Colonic mucosa (tissue), 4 donors: ENCODE measurements at regions not wholly inside any gene's neighbourhood (a gene's known extent, or its start where the extent isn't known, plus 50 kb on each side); places are given as distances from the start of the nearest gene placed in this dataset.
A peak's percentile ranks its signal among the peaks of the same experiment; 100 is the strongest.

ENCODE experiments used
- DNase-seq: peaks from one replicate; pipeline ENCODE4 v3.0.0-alpha.2; 2020
- H3K27ac ChIP-seq: fragments of 200-600 bp; one replicate; pipeline ENCODE4 v1.8.0; 2021
- H3K27me3 ChIP-seq: fragments of 200-600 bp; one replicate; pipeline ENCODE4 v1.8.0; 2021
- H3K36me3 ChIP-seq: fragments of 200-600 bp; one replicate; pipeline ENCODE4 v1.8.0; 2021
- H3K4me1 ChIP-seq: fragments of 200-600 bp; one replicate; pipeline ENCODE4 v1.8.0; 2021; ENCODE audit warnings: mild to moderate bottlenecking
- H3K4me3 ChIP-seq: fragments of 200-600 bp; one replicate; pipeline ENCODE4 v1.8.0; 2021
- H3K9ac ChIP-seq, 2 donors: one replicate each; pipeline ENCODE4 v1.7.0; 2013; ENCODE audit warnings: control low read depth in 2 of 2, low read depth in 2 of 2, low read length in 2 of 2
- H3K9me3 ChIP-seq: fragments of 200-600 bp; one replicate; pipeline ENCODE4 v1.8.0; 2021
- intact Hi-C: fragments of 100-400 bp; cut with DNase I; formaldehyde crosslinking; loops from one replicate; pipeline ENCODE4 v1.14.1; 2022
- TF ChIP-seq, protein P1 (sequence below): fragments of 200-600 bp; IDR thresholded peaks from one replicate; pipeline ENCODE4 v1.8.0; 2022; ENCODE audit warnings: antibody characterized with exemption, mild to moderate bottlenecking
- donor health status: healthy.
- donor health status: DM: no; HTN: no; CAD: no.
- donor health status: DM: no; HTN: no; CAD: no.

DNA sequence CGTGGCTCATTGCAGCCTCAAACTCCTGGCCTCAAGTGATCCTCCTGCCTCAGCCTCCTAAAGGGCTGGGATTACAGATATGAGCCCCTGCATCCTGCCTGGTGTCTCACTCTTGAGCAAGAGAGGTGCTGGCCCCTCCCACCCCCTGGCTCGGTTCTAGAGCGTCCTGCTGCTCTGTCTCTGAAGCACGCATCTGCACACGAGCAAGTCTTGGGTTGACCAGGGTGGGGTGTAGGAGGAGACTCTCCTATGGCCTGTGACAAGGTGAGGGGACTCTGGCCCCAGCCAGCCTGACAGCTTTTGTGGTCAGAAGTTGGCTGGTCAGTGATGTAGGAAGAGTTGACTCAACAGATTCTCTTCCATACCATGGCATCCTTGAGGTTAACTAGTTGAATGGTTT, 110.7 kb upstream of the CARD11 start:
- Histone ChIP-seq H3K27me3 (no peaks in the 10 kb centered on the region), H3K27ac (no peak overlapping the region), H3K4me1 (no peaks in the 10 kb centered on the region), H3K9ac (no peak overlapping the region), H3K4me3 (no peak overlapping the region), H3K36me3 (no peaks in the 10 kb centered on the region), H3K9me3 (no peaks in the 10 kb centered on the region)
- intact Hi-C loops, result loop anchor here (2.0 to 5.0 kb wide), 2 partner anchors 267 to 290 kb away; no protein-coding TSS in a partner anchor
- no peak for DNase-seq
- TF ChIP-seq, protein P1, sequence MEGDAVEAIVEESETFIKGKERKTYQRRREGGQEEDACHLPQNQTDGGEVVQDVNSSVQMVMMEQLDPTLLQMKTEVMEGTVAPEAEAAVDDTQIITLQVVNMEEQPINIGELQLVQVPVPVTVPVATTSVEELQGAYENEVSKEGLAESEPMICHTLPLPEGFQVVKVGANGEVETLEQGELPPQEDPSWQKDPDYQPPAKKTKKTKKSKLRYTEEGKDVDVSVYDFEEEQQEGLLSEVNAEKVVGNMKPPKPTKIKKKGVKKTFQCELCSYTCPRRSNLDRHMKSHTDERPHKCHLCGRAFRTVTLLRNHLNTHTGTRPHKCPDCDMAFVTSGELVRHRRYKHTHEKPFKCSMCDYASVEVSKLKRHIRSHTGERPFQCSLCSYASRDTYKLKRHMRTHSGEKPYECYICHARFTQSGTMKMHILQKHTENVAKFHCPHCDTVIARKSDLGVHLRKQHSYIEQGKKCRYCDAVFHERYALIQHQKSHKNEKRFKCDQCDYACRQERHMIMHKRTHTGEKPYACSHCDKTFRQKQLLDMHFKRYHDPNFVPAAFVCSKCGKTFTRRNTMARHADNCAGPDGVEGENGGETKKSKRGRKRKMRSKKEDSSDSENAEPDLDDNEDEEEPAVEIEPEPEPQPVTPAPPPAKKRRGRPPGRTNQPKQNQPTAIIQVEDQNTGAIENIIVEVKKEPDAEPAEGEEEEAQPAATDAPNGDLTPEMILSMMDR, result no peak

DNA sequence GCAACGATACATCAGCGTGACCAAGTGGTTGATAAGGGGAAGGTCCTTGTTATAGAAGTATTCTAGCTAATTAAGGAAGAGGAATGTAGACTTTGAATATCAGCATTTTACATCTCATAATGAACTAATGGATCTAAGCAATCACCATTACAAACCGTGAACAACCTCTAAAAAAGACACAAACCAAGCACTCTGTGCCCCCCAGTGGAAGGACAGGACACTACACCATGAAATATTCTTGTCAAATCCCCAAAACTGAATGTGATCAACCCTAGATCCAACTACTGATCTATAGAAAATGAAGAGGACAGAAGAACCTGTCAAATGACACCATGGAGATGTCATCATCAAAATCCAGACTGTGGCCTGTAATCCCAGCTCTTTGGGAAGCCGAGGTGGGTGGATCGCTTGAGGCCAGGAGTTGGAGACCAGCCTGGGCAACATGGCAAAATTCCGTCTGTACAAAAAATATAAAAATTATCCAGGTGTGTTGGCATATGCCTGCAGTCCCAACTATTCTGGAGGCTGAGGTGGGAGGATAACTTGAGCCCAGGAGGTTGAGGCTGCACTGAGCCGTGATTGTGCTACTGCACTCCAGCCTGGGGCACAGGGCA, 111.3 kb upstream of the CARD11 start:
- Histone ChIP-seq H3K27ac (no peak overlapping the region), H3K36me3 (no peaks in the 10 kb centered on the region), H3K9me3 (no peaks in the 10 kb centered on the region), H3K4me1 (no peaks in the 10 kb centered on the region), H3K4me3 (no peak overlapping the region), H3K27me3 (no peaks in the 10 kb centered on the region), H3K9ac (no peak overlapping the region)
- TF ChIP-seq, protein P1, result peak; percentile 46
- DNase-seq, result peak; percentile 42
- intact Hi-C loops, result loop anchor here (2.0 to 5.0 kb wide), 2 partner anchors 268 to 290 kb away; no protein-coding TSS in a partner anchor

DNA sequence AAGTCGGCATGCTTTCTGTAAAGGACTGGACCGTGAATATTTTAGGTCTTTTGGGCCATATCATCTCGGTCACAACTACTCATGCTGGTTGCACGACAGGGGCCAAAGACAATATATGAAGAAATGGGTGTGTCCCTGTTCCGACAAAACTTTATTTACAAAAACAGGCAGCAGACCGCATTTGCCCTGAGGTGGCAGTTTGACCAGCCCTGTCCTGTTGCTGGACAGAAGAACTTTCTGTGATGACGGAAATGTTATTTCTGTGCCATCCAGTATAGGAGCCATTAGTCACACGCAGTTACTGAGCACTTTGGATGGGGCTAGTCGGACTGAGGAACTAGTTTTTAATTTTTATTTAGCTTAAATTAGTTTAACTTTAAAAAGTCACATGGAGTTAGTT, 112.8 kb upstream of the CARD11 start:
- Histone ChIP-seq H3K27ac (no peak overlapping the region), H3K9ac (no peak overlapping the region), H3K4me3 (no peak overlapping the region), H3K36me3 (no peaks in the 10 kb centered on the region), H3K9me3 (no peaks in the 10 kb centered on the region), H3K4me1 (no peaks in the 10 kb centered on the region), H3K27me3 (no peaks in the 10 kb centered on the region)
- TF ChIP-seq, protein P1, result no peak
- DNase-seq, result no peak
- intact Hi-C loops, result no loop called here

DNA sequence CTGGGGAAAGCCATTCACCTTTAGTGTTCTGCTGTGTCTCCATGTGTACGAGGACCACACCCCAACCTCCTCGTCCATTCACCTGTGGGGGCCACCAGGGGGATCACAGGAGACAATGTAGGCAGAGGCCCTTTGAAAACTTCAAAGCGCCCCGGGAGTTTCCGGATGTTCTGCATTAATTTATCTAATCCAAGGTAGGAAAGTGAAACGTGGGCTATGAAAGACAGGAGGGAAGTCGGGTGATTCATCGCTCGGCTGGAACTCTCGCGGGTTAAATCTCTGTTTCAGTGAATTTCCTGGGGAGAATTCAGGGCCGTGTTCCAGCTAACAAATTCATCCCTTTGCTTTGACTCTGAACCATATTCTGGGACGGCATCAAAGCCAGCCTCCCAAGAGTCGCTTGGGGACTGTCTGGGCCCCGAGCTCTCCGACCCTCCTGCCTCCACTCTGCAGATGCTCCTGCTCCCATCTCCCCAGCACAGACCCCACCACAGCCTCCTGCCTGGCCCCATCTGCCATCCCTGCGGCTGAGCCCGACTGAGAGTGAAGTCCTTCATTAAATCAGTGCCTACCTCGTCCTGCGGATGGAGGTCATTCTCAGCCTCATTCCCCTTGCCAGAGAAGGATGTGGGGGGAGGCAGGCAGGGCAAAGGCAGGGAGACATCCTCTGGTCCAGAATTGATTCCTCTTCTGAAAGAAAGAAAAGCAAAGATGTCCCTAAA, 114.1 kb upstream of the CARD11 start:
- no peaks in the 10 kb centered on the region for H3K9me3 ChIP-seq
- no peak overlapping the region for H3K27ac ChIP-seq
- H3K9ac ChIP-seq, result no peak overlapping the region
- H3K27me3 ChIP-seq, result no peaks in the 10 kb centered on the region
- DNase-seq, result no peak
- no peak overlapping the region for H3K4me3 ChIP-seq
- intact Hi-C loops, result no loop called here
- H3K4me1 ChIP-seq, result no peaks in the 10 kb centered on the region
- TF ChIP-seq, protein P1, result no peak
- no peaks in the 10 kb centered on the region for H3K36me3 ChIP-seq

DNA sequence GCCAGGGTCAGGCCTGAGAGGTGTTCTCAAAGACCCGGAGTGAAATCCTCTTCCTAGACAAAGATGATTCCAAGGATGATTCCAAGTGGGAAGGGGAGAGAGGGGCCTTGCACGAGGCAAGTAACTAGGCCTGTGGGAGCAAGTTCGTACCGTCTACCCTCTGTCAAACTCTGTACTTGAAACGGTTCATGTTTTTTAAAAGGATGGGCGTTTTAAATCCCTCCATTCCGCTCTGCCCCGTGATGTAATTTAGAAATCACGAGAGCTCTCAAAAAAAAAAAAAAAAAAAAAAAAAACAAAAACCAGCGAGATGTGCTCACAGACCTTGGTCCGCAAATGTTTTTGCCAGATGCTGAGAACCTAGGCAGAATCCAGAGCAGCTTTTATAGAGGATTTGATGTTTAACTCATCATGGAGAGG, 114.7 kb upstream of the CARD11 start:
- H3K9me3 ChIP-seq, result no peaks in the 10 kb centered on the region
- no peak overlapping the region for H3K27ac ChIP-seq
- TF ChIP-seq, protein P1, result no peak
- H3K27me3 ChIP-seq, result no peaks in the 10 kb centered on the region
- no peaks in the 10 kb centered on the region for H3K4me1 ChIP-seq
- no peak for DNase-seq
- H3K36me3 ChIP-seq, result no peaks in the 10 kb centered on the region
- H3K4me3 ChIP-seq, result no peak overlapping the region
- H3K9ac ChIP-seq, result no peak overlapping the region
- intact Hi-C loops, result no loop called here
